ENCODE measurements at regions not wholly inside any gene's neighbourhood (a gene's known extent, or its start where the extent isn't known, plus 50 kb on each side); places are given as distances from the start of the nearest gene placed in this dataset.
"Not testable (repeated sequence)": the region's sequence is repeated elsewhere in the genome, so short reads cannot be mapped to it uniquely, and the experiment has no call there.

DNA sequence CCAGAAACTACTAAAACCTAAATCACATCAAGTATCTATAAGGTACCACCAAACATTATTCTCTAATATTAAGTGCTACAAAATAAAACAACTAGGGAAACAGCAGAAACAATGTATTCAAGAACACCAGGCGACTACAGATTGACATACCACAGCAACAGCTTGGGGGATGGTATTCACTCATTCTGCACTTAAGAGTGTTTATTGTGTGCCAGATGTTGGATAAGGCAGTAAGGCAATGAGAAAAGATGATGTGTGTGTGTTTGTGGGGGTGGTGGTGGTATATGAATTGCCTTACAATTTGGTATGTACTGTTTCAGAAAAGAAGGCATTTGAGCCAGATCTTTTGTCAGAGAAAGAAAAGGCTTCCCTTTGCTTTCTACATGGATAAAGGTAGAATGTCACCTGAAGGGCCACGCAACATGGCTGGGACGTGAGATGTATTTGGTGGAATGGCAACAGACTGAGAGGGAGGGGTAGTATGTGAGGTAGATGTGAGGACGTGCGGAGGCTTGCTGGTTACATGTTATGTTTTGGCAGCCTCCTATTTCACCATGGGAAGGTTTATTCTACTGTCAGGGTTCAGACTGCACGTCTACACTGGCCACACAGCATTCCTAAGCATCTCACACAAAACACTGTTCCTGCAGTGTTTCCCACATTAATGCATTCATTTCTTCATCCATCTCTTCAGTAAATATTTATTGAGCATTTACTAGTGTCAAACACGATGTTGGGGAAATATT lies 300.7 kb downstream of the KLF12 start:
- CTCF ChIA-PET: interaction anchor here (0.7 kb wide), 1 partner anchor 23 kb away, joined by 3 read pairs; no protein-coding TSS in a partner anchor

DNA sequence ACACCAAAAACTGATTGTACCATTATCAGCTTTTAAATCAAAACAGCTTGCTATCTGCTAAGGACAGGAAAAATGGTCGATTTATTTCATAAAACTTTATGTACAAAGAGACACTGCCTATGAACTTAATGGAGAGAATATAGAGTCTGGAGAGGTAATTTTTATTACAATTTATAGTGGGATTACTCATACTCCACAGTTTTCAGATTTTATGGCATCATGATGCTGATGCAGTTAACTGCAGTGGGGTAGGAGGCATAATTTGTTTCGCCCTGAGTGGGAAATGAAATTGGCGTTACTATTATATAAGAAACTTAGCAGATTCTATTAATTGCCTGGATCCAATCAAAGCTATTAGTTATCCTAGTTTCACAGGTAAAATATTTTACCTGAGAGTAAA lies 301.4 kb downstream of the KLF12 start:
- ChIA-PET CTCF (no interaction called here), POLR2A (no interaction called here)

More for the DNA sequence above, 300.7 kb downstream of the KLF12 start:
- POLR2A ChIA-PET: no interaction called here

DNA sequence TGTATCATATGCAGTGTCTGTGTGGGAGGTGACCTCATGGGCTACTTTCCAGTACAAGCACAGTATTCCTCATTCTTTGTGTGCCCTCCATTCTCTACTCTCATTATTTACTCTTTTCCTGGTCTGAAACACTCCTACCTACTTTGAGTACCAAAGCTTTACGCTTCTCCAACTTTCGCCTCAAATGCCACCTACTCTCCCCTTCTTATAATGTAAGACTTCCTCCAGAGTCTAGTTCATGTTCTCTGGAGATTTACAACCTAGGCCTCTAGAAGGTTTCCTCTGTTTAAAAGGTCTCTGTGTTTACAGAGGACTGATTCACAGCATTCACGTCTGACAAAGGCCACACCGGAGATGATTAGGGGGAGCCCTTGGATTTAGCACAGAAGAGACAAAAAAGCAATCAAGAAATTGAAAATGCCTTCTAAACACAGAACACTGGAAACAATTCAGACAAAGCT lies 302.0 kb downstream of the KLF12 start:
- CTCF ChIA-PET: no interaction called here
- POLR2A ChIA-PET: no interaction called here

DNA sequence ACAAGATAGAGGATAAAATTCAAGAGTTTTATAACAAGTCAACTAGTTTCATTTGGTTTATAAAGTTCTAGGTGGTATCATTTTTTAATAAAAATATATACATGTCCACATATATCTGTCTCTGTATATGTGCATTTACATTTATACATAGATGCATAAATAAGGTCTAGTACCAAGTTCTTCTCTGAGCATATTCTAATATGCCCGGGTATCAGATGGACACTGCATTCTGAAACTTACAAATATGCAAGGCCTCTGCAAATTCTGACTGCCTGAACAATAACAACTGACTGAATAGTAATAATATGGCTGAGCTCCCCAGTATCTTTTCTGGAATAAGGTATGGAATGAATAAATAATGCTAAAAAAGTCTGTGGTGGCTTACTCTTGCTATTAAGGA lies 304.8 kb downstream of the KLF12 start:
- ChIA-PET CTCF (no interaction called here), POLR2A (no interaction called here)

DNA sequence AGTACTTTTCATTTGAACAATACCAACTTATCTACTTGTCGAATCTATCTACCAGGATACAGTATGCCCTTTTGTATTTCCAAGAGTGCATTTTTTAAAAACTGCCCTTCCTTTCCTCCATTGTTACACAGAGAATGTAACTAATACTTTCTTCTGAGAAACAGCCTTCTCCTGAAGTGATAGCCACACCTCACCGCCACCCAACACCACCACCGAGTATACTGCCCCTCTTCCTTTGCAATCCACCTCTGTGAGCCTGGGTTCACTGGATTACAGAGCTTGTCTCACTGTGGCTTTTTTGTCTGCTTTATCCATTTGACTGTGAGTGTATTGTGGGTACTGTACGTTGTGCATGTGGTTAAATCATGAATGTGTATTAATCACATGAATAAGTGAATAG lies 305.4 kb downstream of the KLF12 start:
- CTCF ChIA-PET: no interaction called here
- POLR2A ChIA-PET: no interaction called here

DNA sequence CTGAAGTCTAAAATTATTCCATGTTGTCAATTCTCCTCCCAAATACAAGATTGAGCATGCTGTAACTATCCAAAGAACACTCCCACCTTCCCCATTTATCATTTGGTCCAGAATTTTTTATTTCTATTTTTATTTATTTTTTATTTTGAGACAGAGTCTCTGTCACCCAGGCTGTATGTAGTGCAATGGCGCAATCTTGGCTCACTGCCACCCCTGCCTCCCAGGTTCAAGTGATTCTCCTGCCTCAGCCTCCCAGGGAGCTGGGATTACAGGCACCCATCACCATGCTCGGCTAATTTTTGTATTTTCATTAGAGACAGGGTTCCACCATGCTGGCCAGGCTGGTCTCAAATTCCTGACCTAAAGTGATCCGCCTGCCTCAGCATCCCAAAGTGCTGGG lies 306.8 kb downstream of the KLF12 start:
- POLR2A ChIA-PET: no interaction called here
- CTCF ChIA-PET: no interaction called here

DNA sequence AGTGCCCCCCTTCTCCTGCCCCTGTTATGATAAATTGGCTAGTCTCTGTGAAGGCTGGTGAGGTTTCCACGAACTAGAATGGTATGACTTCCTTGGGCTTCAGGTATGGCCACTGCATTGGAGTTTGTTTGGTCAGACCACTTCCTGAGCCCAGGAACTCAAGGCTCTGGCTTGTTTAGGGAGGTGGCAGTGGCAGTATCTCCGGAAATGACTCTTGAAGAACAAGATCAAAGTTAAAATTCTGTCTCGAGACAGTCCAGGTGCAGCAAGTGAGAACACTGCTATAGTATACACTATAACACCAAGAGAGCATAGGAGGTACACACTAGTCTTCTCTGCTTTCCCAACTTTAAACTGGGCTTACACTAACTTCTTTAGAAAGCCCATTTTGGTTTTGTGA lies 309.1 kb downstream of the KLF12 start:
- CTCF ChIA-PET: no interaction called here
- POLR2A ChIA-PET: no interaction called here

DNA sequence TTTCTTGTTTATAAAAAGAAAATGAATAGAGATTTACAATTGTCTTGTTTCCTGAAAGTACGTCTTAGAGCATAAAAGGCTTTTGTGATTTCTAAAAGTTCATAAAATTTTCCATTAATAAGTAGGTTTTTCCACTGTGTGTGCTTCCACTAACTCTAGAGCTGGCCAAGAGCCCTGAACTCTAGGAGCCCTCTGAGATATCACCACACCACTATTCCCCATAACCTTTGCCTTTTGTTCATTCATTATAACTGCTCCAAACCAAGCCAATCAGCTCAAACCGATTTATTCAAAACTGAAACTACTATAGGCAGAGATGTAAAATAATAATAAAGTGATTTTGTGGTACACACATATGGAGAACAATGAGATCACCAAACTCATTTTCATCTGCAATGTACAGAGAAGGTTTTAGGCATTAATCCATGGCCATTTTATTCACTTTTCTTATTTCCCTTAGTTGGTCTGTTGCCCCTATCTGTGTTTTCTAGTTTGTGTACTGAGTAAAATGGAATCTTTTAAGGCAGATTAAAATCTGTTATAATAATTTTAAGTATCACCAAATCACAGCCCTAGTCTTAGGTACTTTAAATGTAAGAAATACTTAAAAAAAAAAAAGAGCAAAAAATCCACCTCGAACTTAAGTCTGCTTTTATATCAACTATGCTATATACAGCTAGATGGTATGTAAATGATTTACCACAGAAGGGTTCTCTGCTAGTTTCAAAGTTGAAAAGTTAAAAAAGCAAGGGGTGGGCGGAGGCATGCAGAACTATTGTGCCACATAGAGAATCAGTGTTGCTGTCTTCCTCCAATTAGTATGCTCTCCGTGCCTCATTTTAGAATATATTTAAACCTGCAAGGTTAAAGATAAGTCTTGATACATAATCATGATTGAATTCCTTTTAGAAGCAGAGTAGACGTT lies 311.3 kb downstream of the KLF12 start:
- ChIA-PET CTCF (no interaction called here), POLR2A (no interaction called here)

DNA sequence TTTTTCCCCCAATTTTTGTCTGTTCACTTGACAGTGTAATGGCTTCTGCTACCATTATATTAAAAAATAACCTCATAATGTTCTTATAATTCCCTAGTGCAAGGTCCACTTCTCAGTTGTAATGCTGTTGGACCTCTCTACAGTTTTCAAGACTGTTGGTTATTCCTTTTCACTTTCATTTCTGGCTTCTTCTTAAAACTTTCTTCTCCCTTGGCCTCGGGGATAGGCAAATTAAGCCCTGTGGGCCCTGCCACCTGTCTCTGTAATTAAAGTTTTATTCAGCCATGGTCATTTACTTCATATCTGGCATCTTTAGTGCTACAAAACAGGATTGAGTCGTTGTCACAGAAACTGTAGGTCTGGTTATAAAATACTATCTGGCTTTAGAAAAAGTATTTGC lies 313.5 kb downstream of the KLF12 start:
- CTCF ChIA-PET: no interaction called here
- POLR2A ChIA-PET: no interaction called here

DNA sequence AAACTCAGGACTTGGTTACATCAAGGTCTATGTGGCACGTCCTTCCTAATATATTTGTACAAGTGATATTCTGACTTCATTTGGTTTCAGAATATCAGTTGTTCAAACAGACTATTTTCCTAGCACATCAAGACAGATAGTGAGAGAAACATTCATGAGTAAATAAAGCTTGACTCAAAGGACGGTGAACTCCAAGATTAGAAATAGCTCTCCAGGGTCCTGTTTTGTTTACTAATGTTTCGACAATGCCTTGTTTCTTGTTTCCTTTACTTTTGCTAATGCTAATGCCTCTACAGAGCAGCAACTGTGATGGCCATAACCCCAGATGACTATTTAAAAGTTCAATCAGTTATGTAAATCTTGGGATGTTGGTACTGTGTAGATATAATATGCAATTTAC lies 313.9 kb downstream of the KLF12 start:
- ChIA-PET POLR2A (no interaction called here), CTCF (no interaction called here)

DNA sequence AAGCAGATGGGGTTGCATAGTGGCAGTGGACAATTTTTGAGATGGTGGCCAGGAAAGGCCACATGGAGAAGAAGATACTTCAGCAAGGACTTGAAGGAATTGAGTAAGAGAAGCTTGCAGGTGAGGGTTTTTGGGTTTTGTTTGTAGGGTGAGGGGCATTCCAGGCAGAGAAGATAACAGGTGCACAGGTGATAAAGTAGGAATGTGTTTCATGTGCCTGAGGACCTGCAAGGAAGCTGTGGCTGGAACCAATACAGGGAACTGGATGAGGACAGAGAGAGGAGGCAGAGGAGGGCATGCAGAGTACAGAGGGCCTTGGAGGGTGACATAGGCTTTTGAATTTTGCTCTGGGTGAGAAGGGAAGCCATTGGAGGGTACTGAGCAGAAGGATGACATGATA lies 314.5 kb downstream of the KLF12 start:
- POLR2A ChIA-PET: no interaction called here
- CTCF ChIA-PET: no interaction called here

DNA sequence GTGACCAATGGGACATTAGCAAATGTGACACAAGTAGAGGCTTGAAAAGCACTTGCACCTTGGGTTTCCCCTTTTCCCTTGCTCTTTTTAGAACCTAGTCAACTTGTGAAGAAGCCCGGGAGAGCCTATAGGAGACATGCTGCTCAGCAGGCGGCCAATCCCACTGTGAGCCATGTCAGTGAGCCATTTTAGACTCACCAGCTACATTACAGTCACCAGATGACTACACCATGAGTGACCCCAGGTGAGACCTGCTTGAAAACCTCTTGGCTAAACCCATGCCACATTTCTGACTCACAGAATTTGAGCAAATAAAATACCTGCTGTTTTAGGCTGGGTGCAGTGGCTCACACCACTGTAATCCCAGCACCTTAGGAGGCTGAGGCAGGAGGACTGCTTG lies 317.5 kb downstream of the KLF12 start:
- CTCF ChIA-PET: interaction anchor here (1.3 kb wide), 1 partner anchor 19 kb away, joined by 3 read pairs; no protein-coding TSS in a partner anchor
- POLR2A ChIA-PET: no interaction called here

DNA sequence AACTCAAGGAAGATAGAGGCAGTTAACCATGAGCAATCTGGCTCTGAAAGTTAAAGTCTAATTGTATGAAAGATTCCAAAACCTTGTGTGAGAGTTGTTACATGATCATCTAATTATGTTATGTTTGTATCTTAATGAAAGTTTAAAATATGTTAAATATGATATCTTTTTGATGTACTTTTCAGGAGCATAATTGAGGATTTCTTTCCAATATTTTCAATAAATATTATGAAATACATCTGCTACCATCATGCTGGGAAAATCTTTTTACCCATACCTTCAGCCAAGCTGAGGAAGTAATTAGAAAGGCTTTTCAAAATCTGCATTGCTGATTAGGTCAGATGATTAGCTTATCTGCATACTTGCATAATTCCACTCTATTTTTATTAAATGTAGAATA lies 318.4 kb downstream of the KLF12 start:
- ChIA-PET POLR2A (no interaction called here), CTCF (interaction anchor here (1.3 kb wide), 1 partner anchor 20 kb away, joined by 3 read pairs; no protein-coding TSS in a partner anchor)

DNA sequence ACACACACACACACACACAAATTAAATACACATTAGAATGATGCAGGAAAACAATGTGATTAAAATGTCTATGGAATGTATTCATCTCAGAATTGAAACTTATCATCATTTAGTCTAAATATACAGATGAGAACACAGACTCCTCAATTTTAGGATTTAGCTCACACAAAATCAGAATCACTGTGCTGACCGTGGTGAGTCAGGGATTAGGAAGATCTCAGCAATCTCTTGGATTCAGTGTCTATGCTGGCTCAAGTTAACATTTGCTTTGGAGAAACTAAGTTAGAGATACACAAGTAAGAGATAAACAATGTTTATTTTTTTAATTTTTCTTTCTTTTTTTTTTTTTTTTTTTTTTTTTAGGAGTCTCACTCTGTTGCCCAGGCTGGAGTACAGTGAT lies 323.6 kb downstream of the KLF12 start:
- ChIA-PET CTCF (interaction anchor here (0.8 to 1.3 kb wide), 2 partner anchors 23 to 132 kb away, joined by 3 read pairs; no protein-coding TSS in a partner anchor), POLR2A (no interaction called here)

DNA sequence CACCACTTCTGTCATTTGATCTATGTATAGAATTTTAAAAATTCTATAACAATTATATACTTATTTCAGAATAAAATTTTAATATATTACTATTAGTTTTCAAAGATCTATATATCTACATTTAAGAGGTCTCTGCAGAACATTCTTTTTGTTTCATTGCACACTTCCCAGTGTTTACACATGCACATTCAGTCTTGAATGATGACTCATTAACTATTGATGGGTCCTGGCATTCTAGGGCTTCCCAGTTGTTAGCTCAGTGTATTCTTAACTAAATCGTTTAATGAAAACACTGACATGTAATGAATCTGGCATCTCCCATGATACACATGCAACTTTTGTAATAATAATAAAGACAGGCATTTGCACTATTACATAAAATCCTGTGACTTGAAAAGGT lies 324.6 kb downstream of the KLF12 start:
- ChIA-PET CTCF (no interaction called here), POLR2A (no interaction called here)

DNA sequence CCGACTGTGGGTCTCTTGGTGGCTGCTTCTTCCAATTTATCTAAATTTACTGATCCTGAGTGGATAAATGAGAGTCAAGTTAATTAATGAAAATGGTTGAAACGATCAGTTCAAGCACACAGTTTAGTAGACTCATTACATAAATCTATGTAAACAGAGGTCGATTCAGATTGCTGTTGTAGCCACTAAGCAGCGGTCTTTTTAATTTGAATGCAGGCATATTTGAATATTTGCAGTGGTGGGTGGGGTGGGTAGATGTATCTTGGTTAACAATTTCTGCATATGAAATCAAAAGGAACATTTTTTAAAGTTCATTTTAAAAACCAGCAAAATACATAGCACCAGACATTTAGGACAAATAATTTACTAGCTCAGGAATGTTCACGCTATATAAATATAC lies 325.9 kb downstream of the KLF12 start:
- CTCF ChIA-PET: no interaction called here
- POLR2A ChIA-PET: no interaction called here

DNA sequence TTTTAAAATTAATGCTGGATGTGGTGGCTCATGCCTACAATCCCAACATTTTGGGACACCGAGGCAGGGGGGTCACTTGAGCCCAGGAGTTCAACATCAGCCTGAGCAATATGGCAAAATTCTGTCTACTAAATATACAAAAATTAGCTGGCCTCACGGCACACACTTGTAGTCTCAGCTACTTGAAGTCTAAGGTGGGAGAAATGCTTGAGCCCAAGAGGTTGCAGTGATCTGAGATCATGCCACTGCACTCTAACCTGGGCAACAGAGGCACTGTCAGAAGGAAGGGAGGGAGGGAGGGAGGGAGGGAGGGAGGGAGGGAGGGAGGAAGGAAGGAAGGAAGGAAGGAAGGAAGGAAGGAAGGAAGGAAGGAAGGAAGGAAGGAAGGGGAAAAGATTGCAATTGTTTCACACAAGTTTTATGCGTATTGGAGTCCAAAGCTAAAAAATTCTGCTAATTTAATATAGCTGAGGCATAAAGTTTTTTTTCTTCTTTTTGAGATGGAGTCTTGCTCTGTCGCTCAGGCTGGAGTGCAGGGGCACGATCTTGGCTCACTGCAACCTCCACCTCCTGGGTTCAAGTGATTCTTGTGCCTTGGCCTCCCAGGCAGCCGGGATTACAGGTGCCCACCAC lies 328.8 kb downstream of the KLF12 start:
- POLR2A ChIA-PET, CTCF ChIA-PET: not testable (repeated sequence)

DNA sequence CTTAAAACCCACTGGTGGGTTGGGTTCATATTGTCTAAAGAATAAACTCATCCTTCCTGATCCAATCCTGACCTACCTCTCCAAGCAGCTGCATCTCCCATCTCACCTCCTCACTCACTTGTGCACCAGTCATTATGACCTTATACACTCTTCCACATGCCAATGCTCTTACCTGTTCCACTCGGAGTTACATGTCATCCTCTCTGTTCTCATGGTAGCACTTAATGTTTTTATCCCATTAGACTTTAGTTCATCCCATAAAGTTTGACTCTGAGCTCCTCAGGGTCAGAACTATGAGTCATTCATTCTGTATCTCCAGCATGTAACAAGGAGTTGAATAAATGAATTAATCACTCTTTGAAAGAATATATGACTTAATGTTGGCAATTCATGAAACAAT lies 330.2 kb downstream of the KLF12 start:
- ChIA-PET CTCF (no interaction called here), POLR2A (no interaction called here)

DNA sequence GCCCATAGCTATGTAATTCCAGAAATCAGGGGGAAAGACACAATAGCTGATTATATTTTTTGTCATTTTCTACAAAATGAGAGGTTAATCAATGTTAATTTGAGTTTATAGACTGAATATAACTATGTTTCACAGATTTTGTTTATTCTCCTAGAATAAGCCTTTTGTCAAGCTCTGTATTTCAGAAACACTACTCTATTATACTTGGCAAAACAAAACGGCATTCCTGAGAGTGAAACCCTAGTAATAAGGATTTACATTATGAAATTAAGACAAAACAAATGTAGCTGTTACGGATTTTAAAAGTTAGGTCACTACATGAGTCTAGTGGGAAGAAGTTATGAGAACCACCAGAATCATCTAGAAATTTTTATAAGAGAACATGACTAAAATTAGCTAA lies 334.2 kb downstream of the KLF12 start:
- ChIA-PET POLR2A (no interaction called here), CTCF (no interaction called here)

DNA sequence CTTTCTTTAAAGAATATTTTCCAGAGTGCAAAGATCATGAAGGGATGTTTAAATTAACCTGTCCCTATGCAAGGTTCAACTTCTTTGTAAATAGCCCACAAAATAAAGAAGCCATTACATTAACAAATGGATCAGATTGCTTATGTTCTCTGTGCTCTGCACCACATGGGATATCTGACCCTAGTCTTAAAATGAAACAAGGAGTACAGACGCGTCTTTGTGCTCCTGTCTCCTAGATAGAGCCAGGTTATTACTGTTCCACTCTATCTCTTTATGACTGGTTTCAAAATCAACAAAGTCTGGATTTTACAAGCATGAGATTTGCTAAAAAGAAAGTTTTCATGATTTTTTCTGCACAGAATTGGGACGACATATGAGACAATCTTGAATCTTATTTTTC lies 339.4 kb downstream of the KLF12 start:
- POLR2A ChIA-PET: no interaction called here
- CTCF ChIA-PET: no interaction called here

DNA sequence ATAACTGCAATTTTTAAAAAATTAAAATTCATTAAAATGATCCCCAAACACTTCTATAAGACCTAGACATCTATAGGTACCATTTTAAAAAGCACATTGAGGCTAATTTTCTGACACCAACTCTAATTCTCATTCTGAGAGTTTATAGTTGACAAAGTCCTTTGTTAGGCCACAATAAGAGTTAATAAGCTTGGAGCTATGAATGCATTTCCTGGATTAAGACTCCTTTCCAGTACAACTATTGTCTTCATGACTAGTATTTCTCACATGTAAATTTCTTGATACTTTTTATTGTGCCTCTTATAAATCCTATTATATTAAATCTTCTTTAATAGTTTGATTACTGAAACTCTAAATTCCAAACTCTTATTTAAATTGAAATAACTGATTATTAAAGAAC lies 340.8 kb downstream of the KLF12 start:
- POLR2A ChIA-PET: no interaction called here
- CTCF ChIA-PET: no interaction called here

Data from activated CD8-positive, alpha-beta memory T cell treated with anti-CD3 and anti-CD28 coated beads for 36 hours (primary cell).